ENCODE measurements at regions not wholly inside any gene's neighbourhood (a gene's known extent, or its start where the extent isn't known, plus 50 kb on each side); places are given as distances from the start of the nearest gene placed in this dataset.

GRCh38 chr18:76578571-76579300, 83.7 kb upstream of the ZNF516 start:
- peak; percentile 11 for DNase-seq (ENCODE audit: low spot score)

- no peak for DNase-seq (ENCODE audit: low spot score)
These were observed 78.4 kb upstream of the ZNF516 start for GRCh38 chr18:76573325-76574025.

- DNase-seq (ENCODE audit: low spot score), result peak; percentile 4
These were observed 77.6 kb upstream of the ZNF516 start for GRCh38 chr18:76572518-76573247.

GRCh38 chr18:76571689-76572088, 76.6 kb upstream of the ZNF516 start:
- no peak for DNase-seq (ENCODE audit: low spot score)

- DNase-seq (ENCODE audit: low spot score), result no peak
These were observed 75.8 kb upstream of the ZNF516 start for GRCh38 chr18:76570856-76571255.

- DNase-seq (ENCODE audit: low spot score), result no peak
These were observed 74.8 kb upstream of the ZNF516 start for GRCh38 chr18:76569644-76570419.

- no peak for DNase-seq (ENCODE audit: low spot score)
These were observed 73.7 kb upstream of the ZNF516 start for GRCh38 chr18:76568731-76569130.

GRCh38 chr18:76567835-76568445, 72.9 kb upstream of the ZNF516 start:
- no peak for DNase-seq (ENCODE audit: low spot score)

- no peak for DNase-seq (ENCODE audit: low spot score)
These were observed 71.9 kb upstream of the ZNF516 start for GRCh38 chr18:76566987-76567386.

GRCh38 chr18:76565238-76566173, 70.5 kb upstream of the ZNF516 start:
- peak; percentile 97 for DNase-seq (ENCODE audit: low spot score)

GRCh38 chr18:76564655-76565237, 69.7 kb upstream of the ZNF516 start:
- no peak for DNase-seq (ENCODE audit: low spot score)

- DNase-seq (ENCODE audit: low spot score), result no peak
These were observed 69.1 kb upstream of the ZNF516 start for GRCh38 chr18:76564117-76564516.

- DNase-seq (ENCODE audit: low spot score), result no peak
These were observed 67.5 kb upstream of the ZNF516 start for GRCh38 chr18:76562286-76563122.

GRCh38 chr18:76558881-76559667, 64.0 kb upstream of the ZNF516 start:
- no peak for DNase-seq (ENCODE audit: low spot score)

- DNase-seq (ENCODE audit: low spot score), result no peak
These were observed 62.1 kb upstream of the ZNF516 start for GRCh38 chr18:76557026-76557575.

GRCh38 chr18:76554547-76555222, 59.6 kb upstream of the ZNF516 start:
- no peak for DNase-seq (ENCODE audit: low spot score)

Data from umbilical cord (tissue), 1 donor.